NCI-H2196 treated with DMSO at 0.1 percent for 48 hours (cell line): ENCODE measurements at regions not wholly inside any gene's neighbourhood (a gene's known extent, or its start where the extent isn't known, plus 50 kb on each side); places are given as distances from the start of the nearest gene placed in this dataset.
"Not testable (repeated sequence)": the region's sequence is repeated elsewhere in the genome, so short reads cannot be mapped to it uniquely, and the experiment has no call there.

Experiments used
- DNase-seq: peaks from one replicate; lab custom pipeline; 2025; ENCODE audit not compliant: unreplicated experiment; lab: John Stamatoyannopoulos, UW

DNA sequence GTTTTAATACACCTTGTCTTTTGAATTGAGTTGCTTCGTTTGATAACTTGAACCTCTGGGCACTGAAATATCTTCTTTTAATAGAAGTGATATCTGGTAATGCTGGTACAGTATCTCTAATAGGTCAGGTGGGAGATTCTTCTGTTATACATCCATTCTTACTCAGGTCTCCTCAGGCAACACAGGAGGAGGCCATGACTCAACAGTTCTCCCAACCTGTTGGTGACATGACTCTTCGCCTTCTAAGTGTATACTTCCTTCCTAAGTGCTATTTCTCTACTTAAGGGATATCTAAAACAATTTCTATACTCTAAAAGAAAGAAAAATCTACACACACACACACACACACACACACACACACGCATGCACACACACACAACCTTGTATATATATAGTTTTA is 509.1 kb downstream of the PCNX1 start:
- no peak for DNase-seq

DNA sequence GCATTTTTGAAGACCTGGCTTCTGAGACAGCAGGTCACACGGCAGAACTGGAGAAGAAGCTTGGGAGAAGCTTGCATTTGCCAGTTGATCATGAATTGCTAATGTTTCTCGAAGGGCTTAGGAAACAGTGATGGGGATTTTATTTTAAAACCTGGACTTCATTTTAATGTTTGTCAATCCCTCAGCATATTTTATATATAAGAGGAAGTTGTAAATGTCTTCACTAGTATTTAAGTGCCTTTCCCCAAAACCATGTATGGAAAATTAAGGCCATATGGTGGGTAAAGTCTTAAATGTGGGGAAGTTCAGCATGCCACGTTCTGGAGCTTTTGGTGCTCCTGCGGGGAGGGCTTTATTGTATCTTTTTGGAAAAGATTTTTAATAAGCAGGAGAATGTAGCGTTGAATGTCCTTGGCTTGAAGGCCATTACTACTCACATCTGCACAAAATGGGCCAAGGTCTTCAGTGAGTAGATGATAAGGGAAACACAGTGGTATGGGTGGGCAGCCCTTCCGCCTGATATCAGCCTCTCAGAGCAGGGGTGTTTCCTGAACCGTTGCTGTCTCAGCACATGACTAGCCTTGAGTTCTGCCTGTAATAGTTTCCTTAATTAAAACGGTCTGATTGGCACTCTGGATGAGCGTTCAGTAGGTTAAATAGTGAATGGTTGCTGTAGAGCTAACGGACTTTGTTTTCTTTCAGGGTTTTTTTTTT is 511.4 kb downstream of the PCNX1 start:
- DNase-seq = no peak

DNA sequence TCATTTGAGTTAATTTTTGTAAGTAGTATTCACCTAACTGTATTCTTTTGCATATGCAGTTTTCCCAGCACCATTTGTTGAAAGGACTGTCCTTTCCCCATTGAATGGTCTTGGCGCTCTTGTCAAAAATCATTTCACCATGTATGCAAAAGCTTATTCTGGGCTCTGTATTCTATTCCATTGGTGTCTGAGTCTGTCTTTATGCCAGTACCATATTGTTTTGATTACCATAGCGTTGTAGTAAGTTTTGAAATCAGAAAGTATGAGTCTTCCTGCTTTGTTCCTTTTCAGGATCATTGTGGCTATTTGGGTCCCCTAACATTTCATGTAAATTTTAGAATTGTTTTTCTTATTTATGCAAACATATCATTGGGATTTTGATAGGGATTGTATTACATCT is 508.7 kb upstream of the RGS6 start:
- DNase-seq = no peak

DNA sequence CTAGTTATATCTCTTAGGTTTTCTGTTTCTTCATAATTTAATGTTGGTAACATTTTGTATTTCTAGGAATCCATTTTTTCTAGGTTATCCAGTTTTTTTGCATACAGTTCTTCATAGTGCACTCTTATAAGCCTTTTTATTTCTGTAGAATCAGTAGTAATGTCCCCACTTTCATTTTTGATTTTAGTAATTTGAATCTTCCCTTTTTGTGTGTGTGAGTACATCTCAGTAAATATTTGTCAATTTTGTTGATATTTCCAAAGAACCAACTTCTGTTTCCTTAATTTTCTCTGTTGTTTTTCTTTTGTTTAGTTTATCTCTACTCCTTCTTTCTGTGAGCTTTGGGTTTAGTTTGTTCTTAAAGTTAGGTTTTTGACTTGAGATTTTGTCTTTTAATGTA is 507.3 kb upstream of the RGS6 start:
- DNase-seq = no peak

DNA sequence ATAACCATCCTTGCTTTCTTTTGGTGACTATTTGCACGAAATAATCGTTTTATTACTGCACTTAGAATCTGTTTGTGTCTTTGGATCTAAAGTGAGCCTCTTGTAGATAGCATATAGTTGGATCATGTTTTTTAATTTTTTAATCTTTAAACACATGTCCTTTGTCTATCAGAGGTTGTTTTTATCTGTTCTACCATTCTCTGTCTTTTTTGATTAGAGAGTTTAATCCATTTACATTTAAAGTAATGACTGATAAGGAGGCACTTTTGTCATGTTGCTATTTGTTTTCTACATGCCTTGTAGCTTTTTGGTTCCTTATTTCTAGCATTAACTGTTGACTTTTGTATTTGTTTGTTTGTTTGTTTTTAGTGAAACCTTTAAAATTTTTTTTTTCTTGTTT is 506.2 kb upstream of the RGS6 start:
- DNase-seq = no peak

DNA sequence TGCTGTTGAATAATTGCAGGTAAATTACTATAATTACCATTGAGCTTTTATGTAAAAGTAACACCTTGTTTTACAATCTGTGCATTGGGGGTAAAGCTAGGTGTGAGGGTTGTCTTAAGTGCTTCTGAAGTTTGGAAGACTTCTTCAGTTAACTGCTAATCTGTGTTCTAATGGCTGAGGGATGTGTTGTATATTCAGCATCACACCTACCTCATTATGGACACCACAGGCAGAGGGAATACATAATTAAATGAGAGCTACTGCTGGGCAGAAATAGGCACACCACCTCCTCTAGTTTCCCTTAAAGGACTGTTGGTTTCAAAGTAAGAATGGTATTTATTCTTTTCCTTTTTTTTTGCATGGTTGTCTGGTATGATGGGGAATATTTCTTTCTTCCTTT is 502.3 kb upstream of the RGS6 start:
- DNase-seq = no peak

DNA sequence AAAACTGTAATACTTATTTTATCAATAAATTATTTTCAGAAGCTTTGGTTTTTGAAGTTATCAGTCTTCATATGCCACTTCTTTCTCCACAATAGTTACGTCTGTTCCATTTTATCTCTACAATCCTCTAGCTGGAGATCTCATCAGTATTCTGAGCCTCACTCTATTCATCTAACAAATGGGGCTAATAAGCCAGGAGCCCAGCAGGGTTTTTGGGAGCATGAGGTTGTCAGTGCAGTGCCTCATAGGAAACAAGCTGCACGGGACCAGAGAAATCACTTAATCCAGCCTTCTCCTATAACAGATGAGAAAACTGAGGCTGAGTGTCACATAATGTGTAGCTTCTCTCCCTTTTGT is 501.9 kb upstream of the RGS6 start:
- no peak for DNase-seq

DNA sequence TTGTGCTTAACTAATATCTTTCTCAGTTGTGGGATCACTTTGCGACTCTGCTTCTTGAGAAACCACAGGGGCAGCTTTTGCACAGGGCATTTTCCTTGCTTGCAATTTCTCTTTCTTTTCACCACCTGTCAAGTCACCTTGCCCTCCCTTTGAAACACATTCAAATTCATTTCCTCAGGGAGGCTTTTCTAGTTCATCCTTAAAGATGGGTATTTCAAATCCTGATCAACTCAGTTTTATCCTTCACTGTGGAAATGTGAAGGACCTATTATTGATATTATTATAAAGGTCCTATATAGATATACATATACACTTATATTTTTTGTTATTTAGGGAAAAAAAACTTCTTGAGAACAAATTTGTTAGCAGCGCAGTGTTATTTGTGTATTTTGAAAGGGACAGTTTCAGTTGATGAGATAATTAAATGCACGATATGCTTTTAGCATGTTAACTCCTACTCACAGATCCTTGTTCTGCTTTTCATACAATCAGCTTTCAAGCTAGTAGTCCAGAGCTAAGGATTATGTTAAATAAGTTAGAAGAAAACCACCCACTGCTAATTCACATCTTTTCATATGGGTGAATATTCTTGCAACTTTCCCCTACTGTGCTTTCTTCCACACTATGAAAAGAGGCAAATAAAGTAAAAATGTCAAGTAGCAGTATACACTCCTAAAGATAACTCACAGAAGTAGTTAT is 501.4 kb upstream of the RGS6 start:
- no peak for DNase-seq

DNA sequence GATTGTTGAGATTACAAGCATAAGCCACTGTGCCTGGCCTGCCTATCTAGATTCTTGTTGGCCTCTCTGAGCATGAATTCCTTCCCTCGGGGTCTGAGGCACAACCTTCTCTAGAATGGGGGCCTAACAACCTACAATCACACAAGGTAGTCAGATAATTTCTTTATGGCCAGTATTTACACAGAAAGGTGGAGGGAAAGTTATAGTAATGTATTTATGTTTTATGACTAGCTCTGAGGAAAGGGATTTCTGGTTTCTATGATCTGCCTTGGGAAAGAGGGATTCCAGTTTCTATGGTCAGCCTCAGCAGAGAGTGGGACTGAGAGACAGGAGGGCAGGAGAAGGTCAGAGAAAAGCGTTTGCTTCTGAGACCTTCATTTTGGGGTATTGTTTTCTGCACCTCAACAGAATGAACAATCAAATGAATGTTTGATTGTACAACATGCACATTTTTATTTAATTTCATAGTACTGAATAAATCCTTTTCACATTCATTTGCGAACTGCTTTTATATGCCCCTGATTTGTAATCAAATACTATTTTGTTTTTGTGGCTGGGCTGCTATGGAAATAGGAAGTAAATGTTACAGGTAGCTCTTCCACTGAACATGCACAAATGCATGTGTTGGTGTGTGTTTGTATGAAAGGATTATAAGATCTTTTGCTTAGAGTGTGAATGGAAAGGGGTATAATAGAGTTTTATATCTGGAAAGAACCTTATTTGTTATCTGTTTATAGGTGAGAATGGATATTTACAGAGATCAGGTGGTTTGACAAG is 499.7 kb upstream of the RGS6 start:
- DNase-seq = no peak

DNA sequence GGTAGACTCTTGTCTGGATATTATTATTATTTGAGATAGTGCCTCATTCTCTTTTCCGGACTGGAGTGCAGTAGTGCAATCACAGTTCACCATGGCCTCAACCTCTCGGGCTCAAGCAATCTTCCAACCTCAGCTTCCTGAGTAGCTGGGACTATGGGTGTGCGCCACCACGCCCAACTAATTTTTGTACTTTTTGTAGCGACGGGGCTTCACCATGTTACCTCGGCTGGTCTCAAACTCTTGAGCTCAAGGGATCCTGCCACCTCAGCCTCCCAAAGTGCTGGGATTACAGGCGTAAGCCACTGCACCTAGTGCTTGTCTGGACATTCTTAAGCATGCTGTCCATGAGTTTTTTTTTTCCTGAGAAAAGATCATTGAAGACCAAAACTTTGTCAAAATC is 498.9 kb upstream of the RGS6 start:
- DNase-seq = no peak

DNA sequence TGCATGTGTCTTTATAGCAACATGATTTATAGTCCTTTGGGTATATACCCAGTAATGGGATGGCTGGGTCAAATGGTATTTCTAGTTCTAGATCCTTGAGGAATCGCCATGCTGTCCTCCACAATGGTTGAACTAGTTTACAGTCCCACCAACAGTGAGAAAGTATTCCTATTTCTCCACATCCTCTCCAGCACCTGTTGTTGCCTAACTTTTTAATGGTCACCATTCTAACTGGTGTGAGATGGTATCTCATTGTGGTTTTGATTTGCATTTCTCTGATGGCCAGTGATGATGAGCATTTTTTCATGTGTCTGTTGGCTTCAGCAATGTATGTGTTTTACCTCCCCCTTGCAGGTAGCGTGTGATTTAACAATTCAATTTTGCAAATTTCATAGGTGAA is 496.6 kb upstream of the RGS6 start:
- not testable (repeated sequence) for DNase-seq

DNA sequence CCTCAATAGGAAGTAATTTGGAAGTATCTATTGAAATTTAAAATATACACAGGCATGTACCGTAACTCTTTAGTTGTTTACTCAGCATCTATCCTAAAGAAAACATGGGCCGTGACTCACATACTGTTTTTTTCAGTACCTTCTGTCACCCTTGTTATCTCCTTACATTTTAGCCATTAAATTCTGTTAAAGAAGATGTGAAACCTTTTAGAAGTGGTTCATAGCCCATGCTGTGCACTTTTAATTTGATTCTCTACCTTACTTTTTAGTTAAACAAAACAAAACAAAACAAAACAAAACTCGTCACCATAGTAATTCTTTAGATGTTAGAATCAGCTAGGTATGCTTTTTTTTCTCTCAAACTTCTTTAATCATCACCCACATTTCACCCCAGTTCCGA is 494.4 kb upstream of the RGS6 start:
- no peak for DNase-seq

DNA sequence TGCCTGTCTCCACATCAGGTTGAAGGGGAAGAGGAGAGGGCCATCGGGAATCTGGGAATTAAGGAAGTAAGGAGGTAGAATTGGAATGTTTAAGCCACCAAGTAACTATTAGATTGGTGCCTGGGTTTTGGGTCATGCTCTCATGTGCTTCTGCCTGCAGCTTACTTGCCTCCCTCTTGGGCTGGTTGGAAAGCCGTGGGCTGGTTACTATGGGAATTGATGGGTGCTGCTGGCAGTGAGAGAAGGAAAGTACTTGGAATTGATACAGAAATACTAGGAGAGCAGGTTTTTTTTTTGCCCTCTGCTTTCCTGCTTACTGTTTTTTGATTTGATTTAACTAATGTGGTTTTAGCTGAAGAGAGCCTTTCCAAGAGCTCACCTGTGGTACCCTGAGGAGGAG is 493.5 kb upstream of the RGS6 start:
- DNase-seq = no peak

DNA sequence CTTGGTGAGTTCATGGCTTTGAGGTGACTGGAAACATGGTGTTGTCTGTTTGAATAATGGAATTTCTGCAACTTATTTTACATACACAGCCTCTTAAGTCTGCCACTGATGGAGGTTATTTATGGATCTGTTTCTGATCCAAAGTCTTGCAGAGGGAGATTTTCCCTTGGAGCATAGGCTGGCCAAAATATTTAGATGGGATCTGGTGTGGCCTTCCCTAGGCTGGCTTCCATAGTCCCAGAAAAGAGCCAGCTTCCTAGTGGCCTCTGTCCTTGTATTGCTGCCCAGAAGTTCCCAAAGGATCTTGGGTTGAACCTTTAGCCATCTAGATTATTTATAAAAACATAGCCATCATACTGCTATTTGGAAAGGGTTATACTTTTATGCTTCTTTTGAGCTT is 491.1 kb upstream of the RGS6 start:
- DNase-seq = no peak

DNA sequence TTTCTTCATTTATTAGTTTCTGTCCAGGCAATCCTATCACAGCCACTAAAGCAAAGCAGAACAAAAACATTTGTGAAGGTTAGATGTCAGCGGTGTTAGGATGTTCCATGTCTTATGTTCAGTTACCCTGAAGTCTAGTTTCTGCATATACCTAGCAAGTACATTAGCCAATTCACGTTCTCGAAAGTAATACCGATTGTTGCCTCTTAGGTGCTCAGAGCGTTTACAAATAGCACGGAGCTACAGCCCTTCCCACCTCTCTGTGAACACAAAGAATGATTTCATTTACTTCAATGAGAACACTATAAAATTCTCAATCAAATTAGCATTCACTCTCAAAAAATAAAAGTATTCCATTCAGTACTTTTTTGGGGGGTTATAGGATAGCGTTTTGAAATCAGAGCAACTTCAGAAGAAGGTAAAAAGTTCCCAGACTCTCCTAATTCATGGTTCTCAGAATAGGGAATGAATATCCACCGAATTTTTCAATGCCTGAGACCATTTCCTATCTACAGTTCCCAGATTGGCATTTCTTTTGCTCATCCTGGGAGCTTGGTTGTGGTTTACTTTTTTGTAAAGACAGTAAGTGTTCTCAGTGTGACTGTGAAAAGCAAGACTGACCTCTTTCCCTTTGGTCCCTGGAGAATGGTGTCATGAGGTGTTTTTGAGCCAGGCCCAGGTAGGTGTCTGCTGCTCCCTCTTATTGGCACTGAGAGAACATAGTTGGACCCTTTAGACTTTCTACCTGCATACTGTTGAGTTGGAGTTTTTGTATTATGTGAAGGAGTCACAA is 488.0 kb upstream of the RGS6 start:
- no peak for DNase-seq

DNA sequence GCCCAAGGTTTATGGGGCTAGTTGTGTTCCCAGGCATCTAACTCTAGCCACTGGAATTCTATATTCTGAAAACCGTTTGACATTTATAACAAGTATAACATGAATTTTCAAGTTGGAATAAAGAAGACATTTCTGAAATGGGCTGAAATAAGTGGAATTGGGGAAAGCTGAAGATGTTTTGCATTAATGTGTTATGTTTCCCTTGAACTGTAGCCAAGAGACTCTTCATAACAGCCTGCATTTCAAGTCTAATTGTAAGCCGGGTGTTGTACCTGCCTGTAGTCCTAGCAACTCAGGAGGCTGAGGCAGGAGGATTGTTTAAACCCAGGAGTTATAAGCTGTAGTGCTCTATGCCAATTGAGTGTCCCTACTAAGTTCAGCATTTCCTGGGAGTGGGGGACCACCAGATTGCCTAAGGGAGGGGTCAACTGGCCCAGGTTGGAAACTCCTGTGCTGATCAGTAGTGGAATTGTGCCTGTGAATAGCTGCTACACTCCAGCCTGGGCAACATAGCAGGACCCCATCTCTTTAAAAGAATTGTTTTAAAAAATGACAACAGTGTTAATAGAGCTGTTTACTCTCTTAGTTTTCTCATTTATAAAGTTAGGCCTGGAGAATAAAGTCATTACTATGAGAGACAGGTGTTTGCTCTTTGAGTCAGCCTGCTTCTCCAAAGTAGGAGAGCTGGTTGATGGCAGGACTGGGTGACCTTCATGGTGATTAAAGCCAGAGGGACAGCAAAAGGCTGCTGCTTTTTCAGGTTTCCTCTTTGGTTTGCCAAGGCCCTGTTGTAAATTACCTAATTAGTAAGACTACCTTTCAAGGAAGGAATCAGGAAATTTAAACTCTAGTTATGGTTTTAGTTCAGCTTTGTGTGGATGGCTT is 483.6 kb upstream of the RGS6 start:
- no peak for DNase-seq

DNA sequence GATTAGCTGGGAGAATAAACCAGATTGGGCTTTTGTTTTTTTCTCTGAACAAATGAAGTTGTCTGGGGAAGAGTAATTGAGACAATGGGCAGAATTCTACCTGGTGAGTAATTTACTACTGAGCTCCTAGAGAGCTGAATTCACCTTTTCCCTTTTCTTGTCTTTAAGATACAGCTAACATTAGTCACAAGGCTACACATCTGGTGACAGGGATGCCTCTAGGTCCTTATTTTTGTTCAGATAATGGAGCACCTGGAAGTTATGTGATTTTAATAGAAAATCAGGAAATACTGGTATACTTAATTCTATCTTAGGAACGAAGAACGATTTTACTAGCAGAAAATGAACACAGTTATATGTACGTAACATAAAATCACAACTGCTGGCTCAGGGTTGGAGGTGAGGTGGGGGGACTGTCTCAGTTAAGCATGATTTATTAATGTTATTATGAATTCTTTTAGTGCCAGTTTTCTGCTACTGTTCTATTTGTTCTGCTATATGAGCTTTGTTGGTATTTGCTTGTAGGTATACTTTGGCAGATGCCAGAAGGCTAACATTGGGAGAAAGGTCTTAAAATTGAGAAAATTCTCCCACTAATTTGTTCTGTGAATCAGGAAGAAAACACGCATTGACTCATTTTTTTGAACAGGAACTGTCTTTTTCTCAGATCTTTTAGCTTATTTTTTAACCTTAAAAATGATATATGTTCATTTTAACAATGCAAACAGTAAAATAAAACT is 482.7 kb upstream of the RGS6 start:
- no peak for DNase-seq

DNA sequence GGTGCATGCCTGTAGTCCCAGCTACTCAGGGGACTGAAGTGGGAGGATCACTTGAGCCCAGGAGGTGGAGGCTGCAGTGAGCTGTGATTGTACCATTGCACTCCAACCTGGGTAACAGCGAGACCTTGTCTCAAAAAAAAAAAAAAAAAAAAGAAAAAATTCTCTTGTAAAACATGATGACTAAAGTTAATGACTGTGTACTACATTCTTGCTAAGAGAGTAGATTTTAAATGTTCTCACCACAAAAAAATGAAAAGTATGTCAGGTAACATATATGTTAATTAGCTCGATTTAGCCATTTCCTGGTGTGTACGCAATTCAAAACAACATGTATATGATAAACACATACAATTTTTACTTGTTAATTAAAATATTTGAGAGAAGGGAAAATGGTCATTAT is 480.7 kb upstream of the RGS6 start:
- DNase-seq = no peak

DNA sequence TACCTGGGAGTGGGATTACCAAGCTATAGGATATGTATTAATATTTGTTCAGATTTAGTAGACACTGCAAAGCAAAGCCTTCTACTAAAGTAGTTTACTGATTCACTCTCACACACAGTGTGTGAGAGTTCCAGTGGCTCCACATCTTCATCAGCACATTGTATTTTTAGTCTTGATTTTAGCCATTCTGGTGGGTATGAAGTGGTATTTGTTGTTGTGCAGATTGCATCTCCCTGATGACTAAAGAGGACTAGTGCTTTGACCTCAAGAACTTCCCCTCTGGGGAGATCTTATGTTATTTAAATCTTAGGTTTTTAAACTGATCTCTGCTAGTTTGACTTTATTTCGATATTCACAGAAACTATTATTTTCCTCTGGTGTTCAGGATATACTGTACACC is 479.7 kb upstream of the RGS6 start:
- DNase-seq = no peak

DNA sequence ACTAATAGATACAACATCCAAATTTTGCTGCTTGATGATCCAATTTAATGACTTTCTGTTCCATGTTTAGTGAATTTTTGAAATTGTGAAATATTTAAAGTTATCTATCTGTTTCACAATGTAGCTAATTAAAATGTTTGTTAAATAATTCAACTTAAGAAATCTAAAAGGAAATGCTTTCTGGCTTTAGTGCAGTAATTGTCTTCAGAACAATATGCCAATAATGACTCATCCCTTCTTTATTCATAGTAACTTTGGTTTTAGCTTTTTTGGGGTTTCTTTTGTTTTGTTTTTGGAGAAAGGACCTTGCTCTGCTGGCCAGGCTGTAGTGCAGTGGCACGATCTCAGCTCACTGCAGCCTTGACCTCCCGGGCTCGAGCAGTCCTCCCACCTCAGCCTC is 479.2 kb upstream of the RGS6 start:
- DNase-seq = no peak
